ENCODE measurements at regions not wholly inside any gene's neighbourhood (a gene's known extent, or its start where the extent isn't known, plus 50 kb on each side); places are given as distances from the start of the nearest gene placed in this dataset.
"Not testable (repeated sequence)": the region's sequence is repeated elsewhere in the genome, so short reads cannot be mapped to it uniquely, and the experiment has no call there.

GRCh38 chr4:110850461-110851442, 227.9 kb upstream of the PITX2 start:
- DNase-seq, result no peak

- DNase-seq, result no peak
Observed at GRCh38 chr4:110851989-110852388, 229.1 kb upstream of the PITX2 start.

- no peak for DNase-seq
Observed at GRCh38 chr4:110852793-110853192, 229.9 kb upstream of the PITX2 start.

DNA sequence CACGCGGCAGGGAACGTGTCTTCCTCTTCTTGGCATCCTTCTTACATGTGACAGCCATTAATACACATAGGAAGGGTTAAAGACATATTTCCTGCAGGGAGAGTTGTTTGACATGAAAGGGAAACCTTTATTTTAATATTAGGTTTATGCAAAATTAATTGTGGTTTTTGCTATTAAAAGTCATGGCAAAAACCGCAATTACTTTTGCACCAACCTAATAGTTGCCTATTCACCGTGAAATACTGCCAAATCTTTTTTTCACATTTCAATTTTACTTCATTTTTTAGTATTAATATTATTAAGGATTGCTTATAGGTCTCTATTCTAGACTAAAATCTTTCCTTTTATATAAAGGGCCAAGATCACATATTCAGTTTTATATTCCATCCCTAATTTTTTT, 230.4 kb upstream of the PITX2 start:
- DNase-seq, result no peak

- DNase-seq, result no peak
Observed at GRCh38 chr4:110854021-110854678, 231.3 kb upstream of the PITX2 start.

DNA sequence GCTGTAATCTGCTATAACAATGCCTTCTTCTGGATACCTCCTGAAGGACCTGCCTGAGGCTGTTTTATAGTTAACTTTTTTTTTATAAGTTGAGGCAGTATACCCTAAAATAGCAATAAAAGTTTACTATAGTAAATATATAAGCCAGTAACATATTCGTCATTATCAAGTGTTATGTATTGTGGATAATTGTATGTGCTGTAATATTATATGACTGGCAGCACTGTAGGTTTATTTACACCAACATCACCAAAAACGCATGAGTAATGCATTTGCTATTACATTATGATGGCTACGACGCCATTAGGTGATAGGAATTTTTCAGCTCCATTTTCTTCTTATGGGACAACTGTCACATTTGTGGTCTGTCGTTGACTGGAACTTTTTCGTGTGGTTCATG, 237.2 kb upstream of the PITX2 start:
- no peak for DNase-seq

DNA sequence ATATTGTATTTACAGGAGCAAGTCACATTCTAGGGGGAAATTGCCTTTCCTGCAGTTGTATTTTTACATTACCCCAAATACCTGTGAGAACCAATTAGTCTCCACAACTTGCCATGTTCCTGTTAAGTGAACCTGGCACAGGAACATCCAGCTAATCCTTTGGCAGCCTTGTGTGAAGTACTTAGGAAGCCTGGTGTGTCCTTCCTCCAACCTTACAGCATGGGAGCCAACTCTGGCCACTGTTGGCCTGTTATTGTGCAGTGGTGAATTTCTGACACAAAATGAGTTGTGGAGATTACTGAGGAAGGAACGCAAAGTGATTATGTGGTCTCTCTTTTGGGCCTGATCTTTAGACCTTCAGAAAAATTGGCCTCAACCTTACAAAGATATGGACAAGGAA, 238.0 kb upstream of the PITX2 start:
- no peak for DNase-seq

GRCh38 chr4:110865611-110866259, 242.9 kb upstream of the PITX2 start:
- no peak for DNase-seq

GRCh38 chr4:110867251-110867960, 244.5 kb upstream of the PITX2 start:
- DNase-seq, result no peak

DNA sequence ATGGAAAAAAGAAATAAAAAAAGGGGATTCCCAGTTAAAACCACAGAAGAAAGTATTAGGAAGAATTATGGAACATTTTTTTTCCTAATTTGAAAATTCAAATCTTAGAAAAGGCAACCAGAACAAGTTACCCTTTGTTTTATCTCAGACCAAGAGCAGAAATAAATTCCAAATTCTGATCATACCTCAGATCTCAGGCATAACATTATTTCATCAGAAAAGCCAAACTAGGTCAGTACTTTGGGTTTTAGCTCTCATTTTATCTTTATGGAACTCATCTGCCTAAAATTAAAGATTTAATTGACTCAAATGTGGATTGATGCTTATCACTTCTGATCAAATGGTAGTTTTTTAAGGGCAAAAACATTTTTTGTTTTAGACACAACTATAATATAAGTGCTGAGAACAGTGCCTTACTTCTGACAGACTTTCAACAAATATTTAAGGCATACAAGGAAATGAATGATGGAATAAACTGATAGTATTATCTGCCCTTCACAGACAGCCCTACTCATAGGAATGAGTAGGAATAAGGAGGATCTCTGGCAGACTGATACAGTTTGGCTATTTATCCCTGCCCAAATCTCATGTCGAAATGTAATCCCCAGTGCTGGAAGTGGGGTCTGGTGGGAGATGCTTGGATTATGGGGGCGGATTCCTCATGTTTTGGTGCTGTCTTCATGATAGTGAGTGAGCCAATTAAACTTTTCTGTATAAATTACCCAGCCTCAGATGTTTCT, 245.3 kb upstream of the PITX2 start:
- no peak for DNase-seq

DNA sequence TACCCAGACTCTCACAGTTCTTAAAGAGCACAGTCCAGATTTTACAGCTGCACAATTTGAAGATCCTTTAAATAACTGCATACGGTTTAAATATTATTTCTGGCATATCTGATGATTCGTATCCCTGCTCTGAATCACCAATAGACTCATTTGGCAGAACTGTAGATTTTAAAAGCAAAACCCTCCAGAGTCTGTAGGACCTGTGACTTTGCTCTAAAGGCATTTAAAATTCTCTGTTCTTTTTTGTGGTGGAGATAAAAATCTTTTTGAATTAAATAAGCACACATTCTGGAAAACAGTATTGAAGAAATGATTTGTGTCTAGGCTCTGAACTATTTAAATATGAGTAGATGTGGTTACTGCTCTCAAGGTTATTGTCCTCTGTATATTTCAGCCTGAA, 246.2 kb upstream of the PITX2 start:
- DNase-seq, result no peak

- DNase-seq, result no peak
Observed at GRCh38 chr4:110869862-110870572, 247.1 kb upstream of the PITX2 start.

- DNase-seq, result not testable (repeated sequence)
Observed at GRCh38 chr4:110876214-110876613, 253.3 kb upstream of the PITX2 start.

DNA sequence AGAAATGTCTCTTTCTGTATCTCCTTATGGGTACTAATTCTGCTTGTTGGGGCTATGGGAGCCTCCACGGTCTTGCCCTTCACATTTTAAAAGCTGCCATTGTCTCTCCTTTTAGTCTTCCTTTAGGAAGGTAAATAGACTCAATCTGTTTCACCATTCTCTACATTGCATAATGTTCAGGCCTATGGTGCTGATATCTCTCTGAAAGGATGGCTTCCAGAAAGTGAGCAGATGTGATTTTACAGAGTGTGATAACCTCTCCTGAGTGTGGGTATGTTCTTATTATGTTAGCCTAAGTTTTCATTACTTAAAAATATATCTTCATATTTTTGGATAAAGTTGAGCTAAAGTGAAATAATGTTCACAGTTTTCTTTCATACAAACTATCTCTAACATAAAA, 254.0 kb upstream of the PITX2 start:
- no peak for DNase-seq

GRCh38 chr4:110877778-110878370, 255.0 kb upstream of the PITX2 start:
- DNase-seq, result no peak

GRCh38 chr4:110878413-110878812, 255.5 kb upstream of the PITX2 start:
- DNase-seq, result no peak

DNA sequence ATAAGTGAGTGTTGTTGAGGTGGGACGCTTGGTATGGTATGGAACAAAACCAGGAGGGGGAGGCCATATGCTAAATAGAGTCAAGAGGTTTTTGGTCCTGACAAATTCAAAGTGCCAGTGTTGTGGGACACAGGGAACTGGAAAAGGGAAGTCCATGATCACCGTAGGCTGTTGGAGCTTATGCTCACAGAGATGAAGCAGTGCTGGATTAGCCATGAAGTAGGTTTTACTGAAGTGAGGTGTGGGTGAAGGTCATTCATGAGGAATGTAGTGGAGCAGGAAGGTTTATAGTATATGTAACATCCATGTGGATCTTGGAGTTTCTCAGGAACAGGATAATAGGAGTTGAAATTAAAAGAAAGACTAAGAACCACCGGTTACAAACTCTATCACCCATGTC, 256.1 kb upstream of the PITX2 start:
- DNase-seq, result no peak

- DNase-seq, result no peak
Observed at GRCh38 chr4:110886270-110886669, 263.4 kb upstream of the PITX2 start.

DNA sequence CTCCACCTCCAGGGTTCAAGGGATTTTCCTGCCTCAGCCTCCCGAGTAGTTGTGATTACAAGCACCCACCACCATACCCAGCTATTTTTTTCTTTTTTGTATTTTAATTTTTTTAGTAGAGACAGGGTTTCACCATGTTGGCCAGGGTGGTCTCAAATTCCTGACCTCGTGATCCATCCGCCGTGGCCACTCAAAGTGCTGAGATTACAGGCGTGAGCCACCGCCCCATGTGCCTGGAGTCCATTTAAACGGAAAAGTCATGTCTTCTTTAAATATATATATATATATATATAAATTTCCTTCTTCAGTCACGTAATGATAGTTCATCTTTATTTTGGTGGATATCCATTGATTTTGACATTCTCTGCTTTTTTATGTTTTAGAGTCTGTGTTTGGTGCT, 264.0 kb upstream of the PITX2 start:
- DNase-seq, result no peak

- no peak for DNase-seq
Observed at GRCh38 chr4:110897784-110898183, 274.9 kb upstream of the PITX2 start.

- no peak for DNase-seq
Observed at GRCh38 chr4:110898290-110898689, 275.4 kb upstream of the PITX2 start.
